HG02798 (cell line): ENCODE measurements at regions not wholly inside any gene's neighbourhood (a gene's known extent, or its start where the extent isn't known, plus 50 kb on each side); places are given as distances from the start of the nearest gene placed in this dataset.

Experiments used
- ATAC-seq: cut with Tn5 transposase; IDR thresholded peaks from one replicate; pipeline ENCODE4 v1.9.1; 2021; ENCODE audit warnings: mild to moderate bottlenecking; ENCODE audit not compliant: unreplicated experiment, poor library complexity

DNA sequence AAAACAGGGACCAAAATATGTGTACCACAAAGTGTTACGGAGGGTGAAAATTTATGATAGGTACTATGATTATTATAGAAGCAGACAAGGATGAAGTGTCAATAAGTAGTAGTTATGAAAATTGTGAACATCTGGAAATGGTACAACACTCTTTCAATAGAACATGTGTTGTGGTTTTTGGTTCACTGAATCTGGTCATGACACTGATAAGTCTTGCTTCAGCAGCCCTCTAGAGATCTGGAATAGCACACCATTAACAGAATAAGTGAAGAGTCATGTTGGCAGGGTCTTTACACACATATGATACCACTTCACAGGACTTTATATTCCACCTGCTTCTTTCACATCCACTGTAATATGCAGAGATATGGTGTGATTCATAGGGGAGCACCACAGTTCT, 985.2 kb upstream of the SEMA6D start:
- no peak for ATAC-seq

DNA sequence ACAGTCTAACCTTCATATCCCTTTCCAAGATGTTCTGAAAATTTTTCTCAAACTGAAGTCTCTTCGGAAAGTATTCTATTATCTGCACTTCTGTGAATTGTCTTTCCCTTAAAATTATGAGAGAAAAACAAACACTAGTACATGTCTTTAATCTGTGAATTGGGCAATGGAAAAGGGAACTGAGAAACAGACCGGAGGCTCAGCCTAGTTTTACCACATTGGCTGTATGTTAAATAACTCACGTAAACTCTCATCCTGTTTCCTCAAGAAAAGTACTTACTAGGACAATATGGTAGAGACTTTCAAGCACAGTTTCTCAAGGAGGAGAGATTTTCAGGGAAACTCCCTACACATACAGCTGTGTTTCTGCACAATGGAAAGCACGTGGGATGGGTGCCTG, 982.2 kb upstream of the SEMA6D start:
- ATAC-seq, result peak; percentile 60

DNA sequence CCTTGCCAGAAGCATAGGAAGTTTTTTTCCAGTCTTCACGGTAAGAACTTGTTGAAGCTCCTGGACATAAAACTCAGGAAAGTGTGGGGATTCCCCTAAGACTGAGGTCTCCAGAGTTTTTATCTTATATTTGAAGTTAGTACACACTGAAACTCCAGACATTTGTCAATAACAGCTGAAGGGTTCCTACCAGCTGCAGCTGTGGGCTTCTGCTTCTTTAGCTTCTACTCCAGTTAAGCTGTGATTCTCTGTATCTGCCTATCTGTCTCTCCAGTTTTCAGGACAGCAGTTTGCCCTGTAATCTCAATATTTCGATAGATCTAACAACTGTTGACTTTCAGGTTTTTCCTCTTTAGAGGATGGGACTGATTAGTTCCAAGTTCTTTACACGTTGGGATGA, 966.0 kb upstream of the SEMA6D start:
- ATAC-seq, result no peak

DNA sequence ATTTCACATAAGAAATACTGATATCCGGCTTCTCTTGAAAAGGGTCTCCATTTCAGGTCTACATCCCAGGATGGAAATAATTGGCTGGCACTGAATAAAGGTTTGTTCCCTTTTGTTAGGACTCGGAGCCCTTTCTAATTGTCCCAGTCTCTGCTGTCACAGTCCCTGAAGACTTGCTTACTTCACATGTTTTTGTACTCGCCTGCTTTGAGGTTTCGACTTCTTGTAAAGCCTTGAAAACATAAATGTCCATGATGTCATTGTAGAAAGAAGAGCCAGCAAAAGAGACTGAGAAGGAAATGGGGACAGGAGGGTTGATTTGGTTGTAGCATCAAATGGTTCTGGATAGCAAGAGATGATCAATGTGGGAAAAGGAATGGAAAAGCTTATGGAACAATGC, 963.4 kb upstream of the SEMA6D start:
- no peak for ATAC-seq

DNA sequence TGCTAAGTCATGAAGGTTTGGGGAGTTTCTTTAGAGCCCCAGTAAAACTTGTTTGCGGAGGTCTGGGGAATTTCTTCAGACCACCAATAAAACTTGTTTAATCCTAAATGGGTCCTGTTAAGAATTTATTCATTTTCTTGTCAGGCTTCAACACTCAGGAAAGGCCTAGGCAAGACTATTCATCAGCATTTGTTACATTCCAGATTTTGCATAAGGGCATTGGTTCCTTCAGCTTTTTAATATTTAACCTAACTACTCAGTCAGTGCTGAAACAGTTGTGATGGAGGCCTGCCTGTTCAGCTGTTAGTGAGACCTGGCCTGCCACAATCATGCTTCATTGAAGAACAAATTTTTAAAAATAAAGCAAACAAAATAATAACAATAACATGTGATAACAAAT, 954.2 kb upstream of the SEMA6D start:
- ATAC-seq, result no peak

DNA sequence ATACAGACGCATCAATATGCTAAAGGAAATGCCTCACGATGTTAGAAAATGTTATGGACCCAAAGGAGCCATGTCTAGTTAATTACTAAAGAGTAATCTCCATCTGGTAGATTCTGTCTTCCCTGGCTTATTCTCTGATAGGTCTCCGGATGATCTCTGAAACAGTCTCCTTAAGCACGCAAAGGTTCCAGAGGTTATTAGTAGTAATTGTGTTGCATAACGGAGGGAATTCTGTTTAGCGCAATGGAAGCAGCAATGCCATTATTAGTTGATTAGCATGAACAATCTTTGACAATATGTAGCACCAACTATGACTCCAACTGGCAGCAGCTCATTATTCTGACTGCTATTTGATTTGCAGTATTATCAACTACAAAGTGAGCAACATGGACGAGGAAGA, 952.5 kb upstream of the SEMA6D start:
- no peak for ATAC-seq

DNA sequence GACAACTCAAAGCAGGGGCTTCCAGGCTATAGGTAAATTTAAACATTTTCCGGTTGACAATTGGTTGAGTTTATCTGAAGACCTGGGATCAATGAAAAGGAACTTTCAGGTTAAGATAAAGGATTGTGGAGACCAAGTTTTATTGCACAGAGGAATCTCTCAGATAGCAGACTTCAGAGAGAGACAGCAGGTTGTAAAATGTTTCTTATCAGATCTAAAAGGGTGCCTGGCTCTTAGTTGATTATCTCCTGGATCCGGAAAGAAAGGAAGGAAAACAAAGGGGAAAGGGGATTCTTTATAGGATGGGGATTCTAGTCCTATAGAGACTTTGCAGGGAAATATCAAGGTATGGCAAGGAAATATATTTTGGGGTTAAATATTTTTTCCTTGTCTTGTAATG, 951.3 kb upstream of the SEMA6D start:
- ATAC-seq, result no peak

DNA sequence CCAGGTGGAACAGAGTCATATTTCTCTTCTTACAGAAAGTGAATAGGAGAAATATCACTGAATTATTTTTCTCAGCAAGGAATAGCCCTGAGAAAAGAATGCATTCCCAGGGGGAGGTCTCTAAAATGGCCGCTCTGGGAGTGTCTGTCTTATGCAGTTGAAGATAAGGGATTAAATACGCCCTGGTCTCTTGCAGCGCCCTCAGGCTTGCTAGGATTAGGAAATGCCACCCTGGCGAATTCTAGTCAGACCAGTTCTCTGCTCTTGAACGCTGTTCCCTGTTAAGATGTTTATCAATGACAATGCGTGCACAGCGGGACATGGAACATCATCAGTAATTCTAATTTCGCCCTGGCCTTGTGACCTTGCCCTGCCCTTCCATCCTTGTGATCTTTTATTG, 949.0 kb upstream of the SEMA6D start:
- no peak for ATAC-seq

DNA sequence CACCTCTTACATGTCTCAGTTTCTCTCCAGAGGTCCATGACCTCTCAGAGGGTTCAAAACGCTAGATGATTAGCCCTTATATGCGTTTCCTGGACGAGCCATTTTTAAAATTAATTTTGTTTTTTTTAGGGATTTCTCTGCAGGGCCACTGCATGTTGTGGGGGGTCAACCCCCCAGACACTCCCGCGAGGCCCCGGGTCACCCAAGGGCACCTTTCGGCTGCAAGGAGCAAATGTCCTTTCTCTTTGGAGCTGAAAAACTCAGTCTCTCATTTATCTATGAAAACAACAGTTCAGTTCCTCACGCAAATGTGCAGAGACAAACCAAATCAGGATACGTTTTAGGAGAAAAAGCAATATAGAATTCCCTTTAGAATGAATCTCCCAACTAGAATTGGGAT, 944.3 kb upstream of the SEMA6D start:
- no peak for ATAC-seq

DNA sequence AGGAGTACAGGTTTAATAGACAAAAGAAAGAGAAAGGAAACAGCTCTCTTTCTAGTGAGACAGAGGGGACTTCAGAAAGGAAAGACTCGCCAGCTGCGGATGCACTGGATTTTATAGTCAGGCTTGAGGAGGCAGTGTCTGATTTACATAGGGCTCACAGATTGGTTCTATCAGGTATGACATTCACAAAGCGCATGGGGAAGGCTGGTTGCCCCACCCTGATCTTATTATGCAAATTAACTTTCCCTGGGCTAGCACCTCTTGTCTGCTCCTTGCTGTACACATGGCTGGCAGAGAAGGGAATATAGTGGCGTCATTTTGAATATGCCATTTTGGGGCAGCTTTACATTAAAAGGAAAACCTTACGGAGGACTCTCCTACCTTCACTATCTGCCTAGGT, 938.4 kb upstream of the SEMA6D start:
- no peak for ATAC-seq

DNA sequence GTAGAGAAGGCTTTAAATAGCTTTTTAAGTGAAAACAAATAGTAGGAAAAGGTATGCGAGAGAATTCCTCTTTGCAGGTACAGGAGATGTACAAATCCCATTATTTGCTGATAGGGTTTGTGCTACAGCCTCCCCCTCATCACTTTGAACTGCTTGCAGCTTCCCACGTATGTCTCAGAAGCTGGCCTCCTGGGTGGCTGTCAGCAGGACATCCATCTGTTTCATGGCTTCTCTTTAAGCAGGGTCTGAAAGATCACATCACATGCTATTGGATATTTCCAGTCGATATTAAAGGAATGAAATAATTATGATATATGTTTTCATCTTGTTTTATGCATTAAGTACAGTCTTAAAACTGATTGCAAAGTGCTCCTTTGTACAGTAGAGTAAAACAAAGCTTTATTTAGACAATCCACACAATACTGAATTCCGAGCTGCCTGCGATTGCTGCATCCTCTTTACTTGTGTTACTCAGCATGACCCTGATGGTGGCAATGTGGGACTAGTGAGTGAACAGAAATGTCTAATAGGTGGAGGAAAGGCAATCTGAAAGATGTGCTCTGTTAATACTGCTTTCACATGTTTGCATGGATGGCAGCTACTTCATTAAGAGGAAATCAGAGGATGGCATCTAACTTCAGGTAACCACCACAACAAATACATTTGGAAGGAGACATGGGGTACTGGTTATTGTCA, 930.6 kb upstream of the SEMA6D start:
- no peak for ATAC-seq

DNA sequence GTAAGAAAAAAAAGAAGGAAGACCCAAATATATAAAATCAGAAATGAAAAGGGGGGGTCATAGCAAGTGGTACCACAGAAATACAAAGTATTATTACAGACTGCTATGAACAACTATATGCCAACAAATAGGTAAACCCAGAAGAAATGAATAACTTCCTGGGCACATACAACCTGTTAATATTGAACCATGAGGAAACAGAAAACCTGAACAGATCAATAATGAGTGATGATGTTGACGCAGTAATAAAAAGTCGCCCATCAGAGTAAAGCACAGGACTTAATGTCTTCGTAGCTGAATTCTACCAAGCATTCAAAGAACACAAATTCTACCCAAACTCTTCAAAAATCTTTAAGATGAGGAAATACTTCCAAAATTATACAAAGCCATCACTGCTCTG, 921.6 kb upstream of the SEMA6D start:
- ATAC-seq, result no peak

DNA sequence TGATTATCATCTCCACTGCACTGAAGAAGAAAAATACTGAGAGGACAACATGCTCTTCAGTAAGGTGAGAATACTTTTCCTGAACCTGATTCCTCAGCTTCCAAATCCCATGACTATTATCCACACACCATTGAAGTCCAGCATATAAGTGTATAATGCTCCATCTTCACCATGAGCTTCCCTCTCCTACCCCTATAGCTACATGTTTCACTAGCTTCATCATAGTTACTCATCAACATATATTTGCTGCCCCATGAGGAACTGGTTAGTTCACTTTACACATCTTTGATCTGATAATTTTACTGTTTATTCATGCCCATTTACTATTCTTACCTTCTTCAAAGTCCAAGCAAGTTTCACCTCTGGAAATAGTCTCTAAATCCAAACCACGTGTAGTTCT, 908.5 kb upstream of the SEMA6D start:
- no peak for ATAC-seq

DNA sequence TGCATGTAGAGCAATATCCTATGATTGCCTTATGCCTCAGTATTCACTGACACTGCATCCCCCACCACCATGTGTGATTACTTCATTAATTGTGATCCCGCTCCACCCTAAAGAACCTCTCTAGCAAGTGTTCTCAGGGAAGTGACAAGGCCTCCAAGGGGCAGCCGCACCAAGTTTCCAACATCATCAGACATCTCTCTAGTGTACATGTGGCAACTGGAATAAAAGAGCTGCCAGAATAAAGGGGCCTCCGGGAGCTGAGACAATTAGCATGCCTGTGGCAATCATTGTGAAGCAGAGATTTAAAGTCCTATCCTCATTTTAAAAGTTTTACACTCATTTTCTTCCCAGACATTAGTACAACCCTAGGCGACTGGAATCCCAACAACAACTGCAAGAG, 902.1 kb upstream of the SEMA6D start:
- ATAC-seq, result no peak

DNA sequence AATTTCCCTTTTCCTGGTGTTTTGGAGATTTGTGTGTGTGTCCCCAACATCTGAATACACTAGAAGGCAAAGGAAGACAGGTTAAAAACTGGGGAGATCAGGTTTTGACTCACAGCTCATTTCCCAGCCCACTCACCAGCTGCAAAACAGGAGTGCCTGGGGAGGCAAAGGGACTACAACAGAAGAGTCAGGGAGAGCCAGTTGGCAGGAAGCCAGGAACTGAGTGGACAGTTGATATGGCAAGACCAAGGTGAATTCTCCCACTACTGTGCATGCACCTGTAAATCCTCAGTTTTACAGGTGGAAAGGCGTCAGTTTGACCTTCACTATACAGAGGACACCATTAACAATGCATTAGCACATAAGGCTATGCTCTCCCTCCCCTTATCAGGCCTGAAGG, 901.5 kb upstream of the SEMA6D start:
- ATAC-seq, result no peak

DNA sequence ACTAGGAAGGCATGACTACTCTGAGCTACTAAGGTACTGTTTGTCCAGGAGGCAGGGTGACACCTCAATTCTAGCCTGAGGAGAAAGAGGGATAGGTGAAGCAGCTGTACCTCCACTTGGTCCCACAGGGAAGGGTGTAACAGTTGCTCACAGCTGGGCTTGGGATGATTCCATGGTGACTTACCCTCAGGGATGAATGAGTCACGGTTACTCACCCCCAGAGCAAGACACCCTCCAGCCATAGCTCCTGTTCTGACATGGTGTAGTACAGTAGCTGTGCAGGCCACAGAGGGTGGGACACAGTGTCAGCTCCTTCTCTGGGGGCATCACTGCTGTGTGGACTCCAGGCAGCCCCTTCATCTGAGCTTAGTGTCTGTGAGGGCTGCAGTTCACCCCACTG, 868.6 kb upstream of the SEMA6D start:
- no peak for ATAC-seq

DNA sequence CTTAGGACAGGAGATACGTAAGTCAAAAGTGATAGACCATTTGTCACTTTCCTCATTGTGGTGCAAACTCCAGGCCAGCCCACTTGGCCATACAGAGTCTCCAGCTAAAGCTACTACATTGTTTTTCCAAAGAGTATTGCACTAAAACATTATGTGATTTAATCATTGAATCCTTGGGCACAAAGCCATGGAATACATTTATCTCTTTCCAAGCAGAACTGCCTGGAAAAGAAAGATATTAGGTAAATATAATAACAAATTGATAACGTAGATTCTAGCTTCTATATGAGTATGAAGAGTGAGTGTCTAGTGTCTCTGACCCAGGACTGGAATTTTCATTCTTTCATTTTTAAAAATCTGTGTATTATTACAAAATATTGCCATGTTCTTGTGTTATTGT, 863.7 kb upstream of the SEMA6D start:
- ATAC-seq, result no peak

DNA sequence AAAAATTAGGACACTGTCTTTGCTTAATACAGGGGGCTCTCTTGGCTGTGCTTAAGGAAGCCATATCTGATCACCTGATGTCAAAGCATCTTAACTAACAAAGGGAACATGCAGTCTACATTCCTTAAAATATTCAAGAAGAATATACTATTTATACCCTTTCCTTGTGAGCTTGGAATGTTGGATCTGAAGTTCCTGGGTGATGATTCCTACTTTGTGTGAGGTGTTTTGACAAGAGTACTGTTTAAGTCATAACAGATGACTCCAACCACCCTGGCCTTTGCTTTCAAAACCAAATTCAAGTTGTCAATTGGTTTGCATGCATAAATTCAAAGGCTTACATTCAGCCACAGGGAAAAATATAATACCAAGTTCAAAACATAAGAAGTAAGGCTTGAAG, 862.7 kb upstream of the SEMA6D start:
- ATAC-seq, result no peak

DNA sequence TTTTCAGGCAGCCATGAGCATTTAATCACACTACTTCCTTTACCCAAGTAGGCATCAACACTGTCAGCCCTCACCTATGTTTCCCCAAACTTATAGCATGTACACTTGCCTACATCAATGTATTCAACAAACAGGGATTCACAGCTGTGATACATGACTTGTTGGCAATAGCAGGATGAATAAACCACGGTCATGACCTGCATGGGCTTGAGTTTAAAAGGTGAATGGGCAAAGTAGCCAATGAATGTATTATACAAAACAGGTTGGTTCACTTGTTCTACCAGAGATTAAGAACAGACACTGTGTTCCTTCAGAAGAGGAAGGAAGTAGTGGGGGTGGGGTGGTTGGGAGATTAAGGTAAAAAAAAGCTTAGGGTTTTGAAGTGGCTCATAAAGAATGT, 861.9 kb upstream of the SEMA6D start:
- ATAC-seq, result no peak

DNA sequence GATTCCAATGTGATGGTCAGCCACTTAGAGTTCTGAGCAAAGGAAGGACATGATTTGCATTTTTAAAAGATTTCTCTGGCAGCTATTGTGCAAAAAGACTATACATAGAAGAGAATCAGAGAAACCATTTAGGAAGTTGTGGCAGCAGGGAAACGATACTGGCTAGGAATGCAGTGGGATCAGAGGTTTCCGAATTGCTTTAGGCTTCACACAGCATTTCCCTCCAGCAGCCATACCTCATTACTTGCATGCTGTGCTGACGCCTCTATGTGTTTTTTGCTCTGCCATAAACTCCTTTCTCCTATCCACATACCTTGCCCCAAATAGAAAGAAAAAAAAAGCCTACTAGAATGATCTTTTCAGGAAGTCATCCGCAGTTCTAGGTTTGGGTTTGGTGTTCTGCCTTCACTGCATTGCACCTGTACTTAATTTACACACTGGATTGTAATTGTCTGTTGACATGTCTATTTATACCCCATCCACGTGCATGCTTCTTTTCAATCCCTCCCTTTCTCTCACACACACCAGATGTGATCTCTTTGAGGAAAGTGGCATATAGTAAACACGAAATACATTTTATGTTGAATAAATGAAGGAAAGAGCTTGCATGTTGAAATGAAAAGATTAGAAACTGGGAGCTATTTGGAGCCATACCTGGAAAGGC, 860.3 kb upstream of the SEMA6D start:
- no peak for ATAC-seq

DNA sequence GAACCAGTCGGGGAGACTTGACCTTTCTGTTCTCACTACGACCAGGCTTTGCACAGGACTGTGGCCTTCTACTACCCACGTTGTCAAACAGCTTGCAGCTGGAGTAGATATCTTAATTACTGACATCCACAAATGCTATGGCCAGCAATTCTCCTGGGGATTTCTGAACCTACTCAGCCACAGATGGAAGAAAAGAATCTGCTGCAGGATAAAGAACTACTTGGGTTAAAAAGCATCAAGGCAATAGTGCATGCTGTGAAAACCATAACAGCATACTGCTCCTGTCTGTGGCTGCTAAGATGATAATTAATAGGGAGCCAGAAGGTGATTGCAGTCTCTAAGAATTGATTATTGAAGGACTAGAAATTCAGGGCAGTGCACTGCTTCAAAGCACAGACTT, 859.2 kb upstream of the SEMA6D start:
- ATAC-seq, result no peak

DNA sequence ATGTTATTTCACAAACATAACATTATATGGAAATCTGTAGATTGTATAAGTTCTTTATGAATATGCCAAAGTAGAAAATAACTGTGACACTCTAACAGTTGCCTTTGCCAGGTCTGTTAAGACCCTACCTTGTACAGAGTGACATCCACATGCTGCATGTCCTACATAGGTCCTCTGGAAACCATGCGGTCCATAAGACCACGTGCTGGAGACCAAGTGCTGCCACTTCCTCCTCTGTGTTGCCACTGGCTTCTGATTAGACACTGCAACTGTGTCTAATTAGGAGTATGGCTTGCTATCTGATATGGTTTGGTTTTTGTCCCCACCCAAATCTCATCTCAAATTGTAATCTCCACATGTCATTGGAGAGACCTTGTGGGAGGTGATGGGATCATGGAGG, 855.5 kb upstream of the SEMA6D start:
- no peak for ATAC-seq
